NCI-H2227 treated with DMSO at 0.1 percent for 48 hours (cell line): ENCODE measurements at regions not wholly inside any gene's neighbourhood (a gene's known extent, or its start where the extent isn't known, plus 50 kb on each side); places are given as distances from the start of the nearest gene placed in this dataset.

Experiments used
- DNase-seq: peaks from one replicate; lab custom pipeline; 2025; lab: John Stamatoyannopoulos, UW

DNA sequence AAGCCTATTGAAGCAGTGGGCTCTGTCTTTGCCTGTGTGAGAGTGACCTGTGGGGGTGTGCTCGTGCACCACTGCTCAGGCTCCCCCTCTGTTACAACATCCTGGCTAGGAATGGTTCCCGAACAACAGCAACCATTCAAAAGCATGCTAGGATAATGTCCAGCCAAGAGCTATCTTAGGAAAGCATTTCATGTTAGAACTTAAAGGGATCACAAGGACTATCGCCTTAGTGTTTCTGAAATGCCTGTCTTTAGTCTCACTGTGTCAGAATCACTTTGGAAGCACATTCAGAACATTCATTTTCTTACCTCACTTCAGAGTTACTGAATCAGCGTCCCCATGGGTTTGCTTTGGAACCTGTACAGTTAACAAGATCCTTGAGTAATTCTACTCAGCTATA lies 134.9 kb upstream of the DSEL start:
- no peak for DNase-seq

DNA sequence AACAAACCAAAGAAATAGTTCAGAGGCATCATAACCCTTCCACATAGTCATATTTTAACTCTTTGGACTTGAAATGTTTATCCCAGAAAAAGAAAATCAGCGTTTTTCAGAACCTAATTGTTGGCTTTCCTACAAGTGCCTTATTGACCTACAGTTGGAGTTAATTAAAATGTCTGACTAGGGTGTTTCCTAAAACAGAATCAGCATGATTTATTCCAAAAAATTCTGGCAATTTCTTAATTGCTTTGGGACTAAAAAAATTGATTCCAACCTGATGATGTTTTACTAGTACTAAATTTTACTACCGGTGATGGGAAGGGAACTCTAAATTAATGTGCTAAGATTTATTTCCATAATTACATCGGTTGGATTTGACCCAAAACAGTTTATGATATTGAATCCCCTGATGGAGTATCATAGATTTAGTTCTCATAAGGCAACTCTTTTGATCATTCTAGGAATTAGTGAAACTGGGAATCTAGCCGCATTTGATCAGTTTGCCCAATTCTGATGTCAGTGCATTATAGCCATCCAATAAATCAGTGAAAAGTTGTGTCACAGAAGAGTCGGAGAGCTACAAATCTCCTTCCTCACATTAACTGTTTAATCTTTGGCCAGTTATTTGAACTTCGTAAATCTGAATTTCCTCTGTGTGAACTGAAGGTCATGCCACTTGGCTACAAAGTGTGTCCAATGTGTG lies 134.3 kb upstream of the DSEL start:
- no peak for DNase-seq

DNA sequence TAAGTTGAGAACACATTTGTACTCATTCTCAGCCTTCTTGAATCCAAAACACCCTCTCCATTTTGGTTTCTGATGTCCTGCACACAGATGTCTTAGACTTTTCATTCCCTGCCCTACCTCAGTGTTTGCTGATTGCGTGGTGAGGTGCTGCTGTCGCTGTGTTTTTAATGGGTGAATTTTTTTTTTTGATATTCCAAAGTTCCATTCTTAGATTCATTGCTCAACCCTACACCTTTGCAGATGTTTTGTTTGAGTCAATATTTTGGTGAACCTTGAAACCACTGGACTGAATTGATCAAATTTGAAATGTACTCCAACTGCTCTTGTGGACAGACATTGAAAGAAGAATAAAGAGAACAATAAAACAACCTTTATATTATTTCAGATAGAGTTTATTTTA lies 130.4 kb upstream of the DSEL start:
- no peak for DNase-seq

DNA sequence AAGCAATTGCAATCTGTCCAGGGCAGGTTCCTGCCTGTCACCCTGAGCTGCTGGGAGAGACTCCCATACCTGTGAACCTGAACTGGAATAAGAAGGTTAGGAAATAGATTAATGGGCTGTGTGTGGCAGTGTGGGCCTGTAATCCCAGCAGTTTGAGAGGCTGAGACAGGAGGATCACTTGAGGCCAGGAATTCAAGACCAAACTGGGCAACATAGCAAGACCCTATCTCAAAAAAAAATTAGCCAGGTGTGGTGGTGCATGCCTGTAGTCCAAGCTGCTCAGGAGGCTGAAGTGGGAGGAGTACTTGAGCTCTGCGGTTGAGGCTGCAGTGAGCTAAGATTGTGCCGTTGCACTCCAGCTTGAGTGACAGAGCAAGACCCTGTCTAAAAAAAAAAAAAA lies 127.7 kb upstream of the DSEL start:
- no peak for DNase-seq

DNA sequence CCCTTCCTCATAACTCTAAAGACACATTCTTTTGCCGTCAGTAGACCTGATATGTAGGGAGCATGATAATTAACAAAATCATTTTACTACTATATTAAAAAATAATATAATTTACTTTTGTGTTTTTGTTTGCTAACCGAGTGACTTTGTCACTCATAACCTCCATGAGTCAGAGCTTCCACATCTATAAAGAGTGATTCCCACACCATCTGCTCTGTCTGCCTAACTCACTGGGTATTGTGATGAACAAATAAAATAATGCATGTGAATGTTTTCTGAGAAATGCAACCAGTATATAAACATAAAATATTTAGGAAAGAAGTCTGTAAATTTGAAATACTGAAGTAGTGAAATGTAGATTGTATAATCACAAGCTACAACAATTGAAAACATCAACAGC lies 123.4 kb upstream of the DSEL start:
- DNase-seq, result no peak

DNA sequence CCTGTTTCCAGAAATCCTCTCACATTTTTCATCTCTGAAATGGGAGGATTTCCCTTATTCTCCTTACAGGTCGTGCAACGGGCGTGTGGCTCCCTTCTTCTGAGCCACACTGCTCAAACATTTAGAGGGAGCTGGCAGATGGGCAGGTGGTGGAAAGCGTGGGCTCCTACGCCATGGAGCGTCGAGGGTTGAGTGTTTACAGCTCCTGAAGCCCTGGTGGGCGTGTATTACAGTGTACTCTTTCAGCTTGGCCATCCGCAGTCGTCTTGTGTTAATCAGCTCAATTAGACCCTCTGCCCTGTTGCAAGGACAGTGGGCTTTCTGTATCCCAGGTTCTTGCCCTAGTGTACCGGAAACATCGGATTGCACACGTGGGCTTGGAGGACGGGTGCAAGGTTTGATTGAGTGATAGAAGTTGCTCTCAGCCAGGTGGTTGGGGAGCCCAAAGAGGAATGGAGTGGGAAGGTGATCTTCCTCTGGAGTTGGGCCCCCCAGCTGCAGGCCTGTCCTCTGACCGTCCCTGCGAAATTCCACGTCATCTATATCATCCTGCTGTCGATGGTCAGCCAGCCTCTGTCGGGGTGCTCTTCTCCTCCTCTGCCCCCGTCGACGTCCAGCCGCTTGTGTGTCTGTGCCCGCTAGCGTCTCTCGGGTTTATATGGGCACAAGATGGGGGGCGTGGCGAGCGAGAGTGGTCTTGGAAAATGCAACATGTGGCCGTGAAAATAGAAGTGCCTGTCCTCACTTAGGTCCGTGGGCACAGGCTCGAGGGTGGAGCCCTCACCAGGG lies 120.3 kb upstream of the DSEL start:
- no peak for DNase-seq

DNA sequence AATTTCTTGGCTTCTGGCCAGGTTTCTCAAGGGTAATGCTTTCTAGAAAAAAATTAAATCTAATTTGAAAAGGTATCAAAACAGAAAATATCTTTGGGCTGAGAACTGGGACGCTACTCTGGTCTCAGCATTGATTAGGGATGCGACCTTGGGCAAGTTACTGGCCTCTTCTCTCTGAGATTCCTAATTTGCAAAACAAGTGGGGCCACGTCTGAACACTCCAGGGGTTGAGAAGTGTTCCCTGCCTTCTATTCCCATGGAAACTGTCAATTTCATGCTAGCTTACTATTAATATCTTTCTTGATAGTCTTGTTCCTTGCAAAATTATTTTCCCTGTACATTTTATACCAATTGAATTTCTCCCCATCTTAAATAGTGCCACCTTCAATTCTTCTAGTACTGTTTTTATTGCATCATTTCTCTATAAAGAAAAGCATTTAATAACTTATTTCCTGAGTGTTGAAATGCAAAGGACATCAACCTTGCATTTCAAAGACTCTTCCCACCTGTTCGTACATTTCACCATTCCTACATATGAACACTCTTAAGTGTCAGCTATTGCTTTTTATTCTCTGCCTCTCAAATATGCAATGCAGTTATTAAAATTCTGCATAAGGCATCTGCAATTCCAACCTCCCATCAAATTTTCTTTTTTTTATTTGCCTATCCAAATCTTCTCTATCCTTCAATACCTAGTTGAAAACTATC lies 118.3 kb upstream of the DSEL start:
- peak; percentile 14 for DNase-seq

DNA sequence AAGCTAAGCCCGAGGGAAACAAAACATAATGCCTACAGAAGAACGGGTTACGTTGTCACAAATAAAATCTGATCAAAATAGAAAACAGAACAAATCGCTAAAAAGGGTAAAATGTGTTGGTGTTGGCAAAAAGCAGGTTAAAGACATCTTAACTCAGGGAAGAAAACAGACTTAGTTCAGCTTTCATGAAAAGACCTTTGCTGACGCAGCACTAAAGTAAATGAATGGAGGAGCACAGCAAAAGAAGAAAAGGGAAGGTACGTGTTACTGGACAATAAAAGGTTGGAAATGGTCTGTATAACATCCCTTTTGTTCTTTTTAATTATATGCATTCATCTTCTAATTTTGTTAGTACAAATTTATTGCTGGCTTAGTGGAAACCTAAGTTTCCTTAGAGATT lies 117.4 kb upstream of the DSEL start:
- no peak for DNase-seq

DNA sequence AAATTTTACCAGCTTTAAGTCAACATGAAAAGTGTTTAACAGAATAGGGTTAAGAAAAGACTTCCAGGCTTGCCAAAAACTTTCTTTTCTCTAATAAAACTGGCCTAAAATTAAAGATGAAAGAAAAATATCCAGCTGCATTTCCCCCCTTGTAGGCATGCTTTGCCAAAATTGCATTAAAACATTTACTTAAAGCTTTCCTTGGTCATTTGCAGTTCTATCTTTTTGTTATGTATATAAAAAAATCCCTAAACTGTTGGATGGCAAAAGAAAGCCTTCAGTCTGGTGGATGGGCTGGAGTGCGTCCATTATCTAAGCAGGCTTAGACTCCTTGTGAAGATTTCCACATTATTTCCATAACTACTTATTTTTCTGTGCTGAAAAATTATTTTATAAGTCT lies 105.4 kb upstream of the DSEL start:
- no peak for DNase-seq

DNA sequence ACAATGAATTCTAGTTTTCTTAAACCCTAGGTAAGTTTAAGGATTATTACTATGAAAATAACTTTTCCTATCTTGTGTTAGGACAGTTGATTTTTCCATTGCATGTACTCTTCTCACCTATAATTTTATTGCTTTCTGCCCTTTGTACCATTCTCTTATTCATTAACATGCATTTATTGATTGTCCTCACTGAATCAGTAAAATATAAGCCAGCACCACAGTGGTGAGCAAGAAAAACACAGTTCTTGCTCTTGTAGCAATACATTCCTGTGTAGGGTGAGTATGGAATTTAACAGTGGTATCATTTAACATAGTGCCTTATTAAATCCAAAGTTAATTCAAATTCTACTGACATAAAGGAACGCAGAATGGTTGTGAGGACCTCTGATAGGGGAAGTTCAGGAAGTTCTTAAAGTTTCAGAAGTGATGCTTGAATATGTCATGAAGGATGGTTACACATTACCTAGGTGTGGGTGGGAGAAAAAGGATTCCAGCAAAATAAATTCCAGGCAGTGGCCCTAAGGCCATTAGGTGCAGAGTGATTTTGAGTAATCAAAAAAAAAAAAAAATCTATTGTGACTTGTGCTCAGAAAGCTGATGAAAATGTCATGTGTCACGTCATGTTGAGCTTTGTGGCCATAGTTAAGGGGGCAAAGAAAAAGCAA lies 104.7 kb upstream of the DSEL start:
- DNase-seq, result no peak

DNA sequence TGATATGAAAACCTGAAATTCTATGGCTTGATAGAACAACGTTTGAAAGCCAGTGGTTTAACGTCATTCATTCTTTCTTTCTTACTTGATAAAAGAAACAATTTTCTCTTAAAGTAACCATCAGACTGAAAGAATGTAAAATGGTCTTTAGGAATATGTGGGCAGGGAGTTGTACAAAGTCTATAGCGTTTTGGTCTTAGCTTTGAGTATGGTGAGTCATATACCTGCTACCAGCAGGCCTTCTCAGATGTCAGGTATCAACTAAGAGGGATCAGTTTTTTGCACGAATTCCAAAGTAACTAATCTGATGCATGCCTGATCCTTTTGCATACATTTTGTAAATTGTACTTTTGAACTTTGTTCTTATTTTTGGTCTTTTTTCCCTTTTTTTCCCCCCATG lies 101.5 kb upstream of the DSEL start:
- DNase-seq, result no peak

DNA sequence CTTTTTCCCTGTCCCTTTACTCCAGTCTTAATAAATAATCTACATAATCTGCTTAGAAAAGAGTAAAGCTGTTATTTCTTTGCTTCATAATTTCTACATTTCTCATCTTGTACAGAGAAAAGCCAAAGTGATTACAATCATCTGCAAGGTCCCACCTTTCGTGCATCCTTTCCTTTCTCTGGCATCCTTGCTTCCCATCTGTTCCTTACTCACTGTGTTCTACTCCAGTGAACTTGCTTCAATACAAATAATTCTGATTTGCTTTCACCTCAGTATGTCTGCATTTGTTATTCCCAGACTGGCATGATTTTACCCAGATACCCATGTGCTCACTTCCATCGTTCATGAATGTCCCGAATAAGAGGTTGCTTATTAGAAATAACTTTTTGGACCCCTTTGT lies 99.4 kb upstream of the DSEL start:
- DNase-seq, result no peak

DNA sequence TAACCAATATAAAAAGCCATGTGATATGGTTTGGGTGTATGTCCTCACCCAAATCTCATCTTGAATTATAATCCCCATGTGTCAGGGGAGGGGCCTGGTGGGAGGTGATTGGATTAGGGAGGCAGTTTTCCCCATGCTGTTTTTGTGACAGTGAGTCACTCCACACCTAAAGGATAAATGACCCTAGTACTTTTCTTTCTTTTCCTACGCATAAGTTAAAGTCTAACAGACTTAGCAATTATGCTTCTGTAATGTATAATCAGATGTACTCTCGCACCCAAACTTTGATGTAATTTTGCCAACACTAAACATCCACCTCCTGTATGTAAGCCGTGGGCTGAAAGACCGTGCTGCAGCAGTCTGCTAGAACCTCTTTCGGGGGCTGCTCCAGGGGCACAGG lies 97.2 kb upstream of the DSEL start:
- no peak for DNase-seq

DNA sequence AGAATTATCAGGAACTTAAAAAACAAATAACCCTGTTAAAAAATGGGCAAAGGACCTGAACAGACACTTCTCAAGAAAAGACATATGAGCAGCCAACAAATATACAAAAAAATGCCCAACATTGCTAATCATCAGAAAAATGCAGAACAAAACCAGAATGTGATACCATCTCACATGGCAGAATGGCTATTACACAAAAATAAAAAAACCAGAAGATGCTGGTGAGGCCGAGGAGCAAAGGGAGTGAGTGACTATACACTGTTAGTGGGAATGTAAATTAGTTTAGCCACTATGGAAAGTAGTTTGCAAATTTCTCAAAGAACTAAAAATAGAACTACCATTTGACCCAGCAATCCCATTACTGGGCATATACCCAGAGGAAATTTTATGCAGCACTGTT lies 95.8 kb upstream of the DSEL start:
- no peak for DNase-seq

DNA sequence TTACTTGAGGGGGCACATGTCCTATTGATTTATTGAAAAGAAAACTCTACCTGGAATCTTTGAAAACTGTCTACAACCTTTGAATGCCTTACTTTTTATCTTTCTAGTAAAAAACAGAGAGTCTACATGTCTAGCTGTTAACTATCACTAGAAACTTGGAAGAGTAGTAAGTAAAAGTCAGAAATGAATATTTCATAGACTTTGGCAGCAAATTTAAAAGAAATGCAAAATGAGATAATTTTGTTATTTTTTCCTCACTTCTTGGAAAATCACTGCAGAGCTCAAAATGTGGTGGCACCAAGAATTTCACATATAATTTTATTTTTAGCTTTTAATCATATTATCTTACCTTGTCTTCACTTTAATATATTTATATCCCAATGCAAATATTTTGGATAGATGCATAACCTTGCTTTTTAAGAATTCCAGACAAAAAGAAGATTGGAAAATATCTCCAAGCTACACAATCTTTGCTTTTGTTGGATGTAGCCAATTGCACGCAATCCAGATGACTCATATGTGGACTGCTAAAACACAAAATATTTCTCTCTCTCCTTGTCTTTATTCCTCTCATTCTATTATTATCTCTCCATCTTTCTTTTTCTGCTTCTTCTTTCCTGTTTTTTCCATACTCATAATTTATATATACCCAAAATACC lies 92.2 kb upstream of the DSEL start:
- DNase-seq, result no peak

DNA sequence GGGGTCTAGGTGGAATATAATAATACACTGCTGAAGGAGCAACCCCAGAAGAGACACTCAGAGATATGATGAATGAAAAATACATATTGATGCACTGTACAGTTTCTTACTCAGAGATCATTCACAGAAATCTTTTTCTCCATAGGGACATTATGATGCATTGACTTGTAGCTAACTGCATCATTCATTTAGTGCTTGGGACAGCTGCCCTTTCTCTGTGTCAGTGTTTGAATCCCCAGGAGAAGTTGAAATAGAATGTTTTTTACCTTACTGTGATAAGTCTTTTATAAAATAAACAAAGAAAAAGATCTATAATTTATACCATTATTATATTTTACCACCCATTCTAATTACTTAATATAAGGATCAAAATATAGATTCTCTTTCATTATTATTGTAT lies 91.7 kb upstream of the DSEL start:
- no peak for DNase-seq

DNA sequence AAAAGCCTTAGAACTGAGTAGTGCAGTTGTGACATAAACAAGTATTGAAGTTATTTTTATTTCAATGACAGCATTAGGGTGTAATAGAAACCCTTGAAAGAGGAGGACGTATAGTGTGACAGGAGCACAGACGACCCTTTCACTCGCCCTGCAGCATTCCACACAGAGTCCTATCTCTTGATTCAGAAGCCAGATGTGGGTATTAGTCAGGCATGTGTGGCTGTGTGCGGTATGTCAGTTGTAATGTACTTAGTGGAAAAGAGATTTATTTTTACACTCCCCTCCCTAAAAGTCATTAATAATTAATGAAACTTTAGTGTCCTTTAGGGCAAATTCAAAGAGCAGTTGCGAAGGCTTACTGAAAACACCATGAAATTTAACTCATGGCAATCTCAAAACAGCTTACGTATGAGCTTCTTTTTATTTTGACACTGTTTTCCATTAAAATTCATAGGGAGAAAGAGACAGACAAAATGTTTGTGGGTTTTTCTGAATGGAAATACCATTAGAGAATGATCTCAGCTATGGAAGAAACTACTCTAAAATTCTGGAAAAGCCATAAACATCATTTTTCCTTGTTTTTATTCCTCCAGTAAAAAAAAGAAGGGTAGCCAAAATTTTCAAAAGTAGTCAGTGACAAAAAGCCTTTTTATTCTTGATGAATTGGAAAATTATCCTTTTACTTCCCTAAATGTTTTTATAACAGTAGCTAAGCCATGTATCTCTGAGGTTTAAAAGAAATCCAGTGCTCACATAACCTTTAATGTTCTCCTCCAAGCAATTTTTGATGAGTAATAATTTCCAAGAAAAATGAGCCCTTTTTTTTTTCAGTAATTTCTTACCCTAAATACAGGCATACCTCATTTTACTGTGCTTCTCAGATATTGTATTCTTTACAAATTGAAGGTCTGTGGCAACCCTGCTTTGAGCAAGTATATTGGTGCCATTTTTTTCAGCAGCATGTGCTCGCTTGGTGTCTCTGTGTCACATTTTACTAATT lies 84.0 kb upstream of the DSEL start:
- no peak for DNase-seq

DNA sequence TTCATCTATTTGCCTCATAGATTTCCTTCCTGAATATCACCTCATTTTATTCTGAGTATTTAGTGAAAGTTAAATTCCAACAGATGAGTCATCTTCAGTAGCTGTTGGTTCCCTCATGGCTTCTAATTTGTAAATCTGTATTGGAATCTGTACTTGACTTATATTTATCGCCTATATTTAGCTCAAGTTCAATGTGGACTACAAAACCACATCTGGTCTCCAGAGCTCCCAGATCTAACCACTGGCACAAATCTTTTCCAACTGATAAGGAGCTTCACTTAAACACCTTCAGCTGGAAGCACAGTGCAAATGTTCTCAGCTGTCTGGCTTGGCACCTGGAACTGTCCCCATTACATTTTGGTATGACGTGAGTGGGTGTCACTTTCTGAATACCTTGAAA lies 82.8 kb upstream of the DSEL start:
- DNase-seq, result no peak

DNA sequence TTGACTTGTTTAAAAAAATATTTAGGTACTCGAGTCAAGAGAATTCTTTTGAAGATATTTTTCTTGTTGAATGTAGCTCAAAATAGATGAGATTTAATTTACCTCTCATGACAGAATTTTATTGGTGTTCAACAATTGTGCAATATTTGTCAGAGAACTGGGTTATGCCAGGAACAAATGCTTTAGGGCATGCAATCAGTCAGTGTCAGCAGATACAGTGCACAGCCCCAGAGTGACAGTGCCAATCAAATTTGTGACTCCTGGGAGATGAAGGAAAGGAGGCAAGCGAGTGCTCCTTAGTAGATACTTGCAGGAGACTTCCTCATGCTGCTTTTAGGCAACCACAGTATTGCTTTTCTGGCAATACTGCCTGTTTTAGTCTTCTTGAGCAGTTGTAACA lies 81.2 kb upstream of the DSEL start:
- DNase-seq, result no peak

DNA sequence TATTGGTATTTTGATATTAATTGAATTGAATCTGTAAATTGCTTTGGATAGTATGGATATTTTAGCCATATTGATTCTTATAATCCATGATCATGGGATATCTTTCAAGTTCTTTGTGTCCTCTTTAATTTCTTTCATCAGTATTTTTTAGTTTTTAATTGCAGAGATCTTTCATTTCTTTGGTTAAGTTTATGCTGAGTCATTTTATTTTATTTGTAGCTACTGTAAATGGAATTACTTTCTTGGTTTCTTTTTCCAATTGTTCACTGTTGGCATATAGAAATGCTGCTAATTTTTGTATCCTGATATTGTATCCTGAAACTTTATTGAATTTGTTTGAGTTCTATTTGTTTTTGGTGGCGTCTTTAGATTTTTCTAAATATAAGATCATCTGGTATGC lies 79.5 kb upstream of the DSEL start:
- no peak for DNase-seq

DNA sequence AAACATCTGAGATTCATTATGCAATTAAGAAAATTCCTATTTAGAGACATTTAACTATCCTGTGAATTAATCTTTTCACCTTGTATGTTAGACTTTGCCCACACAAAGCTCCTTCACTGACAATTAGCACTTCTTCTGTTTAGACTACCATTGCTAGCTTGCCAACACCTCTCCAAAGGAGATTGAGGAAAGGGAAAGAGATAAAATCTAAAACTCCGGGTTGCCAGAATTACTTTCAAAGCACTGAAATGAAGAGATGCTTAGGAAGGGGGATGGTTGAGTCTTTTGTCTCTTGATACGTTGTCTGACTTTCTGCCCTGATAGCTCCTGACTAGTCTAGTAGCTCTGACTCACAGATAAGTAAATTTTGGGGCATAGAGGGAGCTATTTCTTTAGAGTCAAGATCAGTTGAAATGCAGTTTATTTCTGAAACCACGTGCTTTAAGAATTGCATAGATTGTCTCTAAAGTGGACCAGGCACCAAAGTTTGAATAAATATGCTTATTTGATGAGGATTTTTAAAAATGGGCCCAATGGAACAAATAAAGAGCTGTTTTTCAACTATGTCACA lies 74.1 kb upstream of the DSEL start:
- no peak for DNase-seq
